HepG2 (cell line): ENCODE measurements at regions not wholly inside any gene's neighbourhood (a gene's known extent, or its start where the extent isn't known, plus 50 kb on each side); places are given as distances from the start of the nearest gene placed in this dataset.
A peak's percentile ranks its signal among the peaks of the same experiment; 100 is the strongest.

Experiments used
- ATAC-seq: fragments of 200-7000 bp; cut with Tn5 transposase; 3 replicates; pipeline ENCODE4 v1.9.1; 2020; ENCODE audit warnings: mild to moderate bottlenecking, moderate library complexity
- BruUV-seq: library from RNA; stranded (reverse); fragments of 400-500 nt; replicated peaks from 2 replicates; lab custom pipeline; 2021; lab: Mats Ljungman, UMichigan
- CTCF ChIA-PET: fragments of 300-600 bp; formaldehyde crosslinking; extraction: SDS; loops from one replicate; lab custom pipeline; 2021; ENCODE audit warnings: low total read pairs, inconsistent platforms, low intra/inter-chr PET ratio; lab: Yijun Ruan, JAX
- POLR2A ChIA-PET: fragments of 350-600 bp; sonication (Branson Sonifier 250); formaldehyde crosslinking; loops from one replicate; lab custom pipeline; 2020; ENCODE audit warnings: antibody characterized with exemption, inconsistent platforms; lab: Yijun Ruan, JAX
- DNase-seq: peaks from one replicate; pipeline ENCODE4 v3.0.0-alpha.2; 2015; ENCODE audit warnings: low spot score
- FAIRE-seq: peaks from 3 replicates; lab custom pipeline; 2011; peaks lifted over from hg19 to GRCh38; lab: Jason Lieb, UNC
- H2AFZ ChIP-seq: one replicate; pipeline ENCODE4 v1.6.1; 2011; ENCODE audit warnings: low read length, inconsistent platforms
- H3K27ac ChIP-seq: fragments of 300-600 bp; 3 replicates; pipeline ENCODE4 v1.8.0; 2011; ENCODE audit warnings: mixed run types, mild to moderate bottlenecking, mixed read lengths, low read length, inconsistent platforms; ENCODE audit not compliant: insufficient read depth; ENCODE audit errors: extremely low read length
- H3K27me3 ChIP-seq, 2 experiments: fragments of 200-600 bp in 1 of 2; 2 replicates in 1 of 2; 3 replicates in 1 of 2; pipeline versions ENCODE4 v1.6.0 to v1.8.0; 2011; ENCODE audit warnings: low read length in 2 of 2, mild to moderate bottlenecking in 2 of 2, moderate library complexity in 2 of 2, inconsistent platforms in 1 of 2; ENCODE audit not compliant: insufficient read depth in 2 of 2, control insufficient read depth in 1 of 2
- H3K36me3 ChIP-seq, 2 experiments: fragments of 200-600 bp in 1 of 2; replicated peaks in 1 of 2; 2 replicates in 1 of 2; 3 replicates in 1 of 2; pipeline versions ENCODE4 v1.5.1 to v1.8.0; 2011; ENCODE audit warnings: low read length in 2 of 2, inconsistent platforms in 1 of 2; ENCODE audit not compliant: insufficient read depth in 2 of 2, control insufficient read depth in 1 of 2
- H3K4me1 ChIP-seq: 2 replicates; pipeline ENCODE4 v1.5.1; 2012; ENCODE audit warnings: low read length, inconsistent platforms; ENCODE audit not compliant: insufficient read depth
- H3K4me2 ChIP-seq: 2 replicates; pipeline ENCODE4 v1.6.0; 2011; ENCODE audit warnings: low read depth, low read length, inconsistent platforms
- H3K4me3 ChIP-seq, 3 experiments: fragments of 200-600 bp in 1 of 3; sonication (generic), shearing (Covaris generic) in 1 of 3; replicated peaks in 1 of 3; 2 replicates each; pipeline ENCODE4 v1.5.1; 2011 to 2016; ENCODE audit warnings: low read length in 3 of 3, inconsistent platforms in 2 of 3, low read depth in 2 of 3, mild to moderate bottlenecking in 2 of 3, control low read depth in 1 of 3, mixed read lengths in 1 of 3; ENCODE audit not compliant: insufficient read depth in 1 of 3
- H3K79me2 ChIP-seq: one replicate; pipeline ENCODE4 v1.6.1; 2011; ENCODE audit warnings: low read length, inconsistent platforms; ENCODE audit not compliant: insufficient read depth
- H3K9ac ChIP-seq: 2 replicates; pipeline ENCODE4 v1.6.0; 2011; ENCODE audit warnings: mild to moderate bottlenecking, low read depth, low read length, inconsistent platforms; ENCODE audit not compliant: insufficient read depth
- H3K9me3 ChIP-seq: 2 replicates; pipeline ENCODE4 v1.5.1; 2012; ENCODE audit warnings: mild to moderate bottlenecking, low read length
- H4K20me1 ChIP-seq: 2 replicates; pipeline ENCODE4 v1.6.0; 2011; ENCODE audit warnings: inconsistent platforms, mild to moderate bottlenecking, low read length, moderate library complexity; ENCODE audit not compliant: insufficient read depth
- HCFC1 ChIP-seq: fragments of 150-350 bp; IDR thresholded peaks from 2 replicates; pipeline ENCODE4 v1.6.1; 2014; ENCODE audit warnings: low read depth, low read length
- ISX ChIP-seq: sonication (generic); formaldehyde crosslinking; conservative IDR thresholded peaks from 2 replicates; pipeline ENCODE4 v1.5.0; 2020; ENCODE audit warnings: missing genetic modification reagents
- MLLT10 ChIP-seq: sonication (generic); formaldehyde crosslinking; IDR thresholded peaks from 2 replicates; pipeline ENCODE4 v1.4.0; 2020; ENCODE audit warnings: missing genetic modification reagents
- NFKBIZ ChIP-seq: IDR thresholded peaks from 2 replicates; pipeline ENCODE4 v1.6.1; 2018; ENCODE audit warnings: missing genetic modification reagents, missing compliant biosample characterization
- PHF20 ChIP-seq: sonication (generic); formaldehyde crosslinking; IDR thresholded peaks from 2 replicates; pipeline ENCODE4 v1.5.0; 2020; ENCODE audit warnings: mild to moderate bottlenecking, missing genetic modification reagents
- SIX4 ChIP-seq: sonication (generic); formaldehyde crosslinking; IDR thresholded peaks from 2 replicates; pipeline ENCODE4 v1.4.0; 2020; ENCODE audit warnings: missing genetic modification reagents
- SSRP1 ChIP-seq: IDR thresholded peaks from 2 replicates; pipeline ENCODE4 v1.6.1; 2016; ENCODE audit warnings: control low read depth
- STAG1 ChIP-seq: sonication (generic); formaldehyde crosslinking; IDR thresholded peaks from 2 replicates; pipeline ENCODE4 v1.4.0; 2020; ENCODE audit warnings: missing genetic modification reagents
- TP53 ChIP-seq: sonication (generic); formaldehyde crosslinking; conservative IDR thresholded peaks from 2 replicates; pipeline ENCODE4 v1.4.0; 2020; ENCODE audit warnings: missing genetic modification reagents
- ZFP1 ChIP-seq: IDR thresholded peaks from 2 replicates; pipeline ENCODE4 v1.6.1; 2016
- ZNF343 ChIP-seq: sonication (generic); formaldehyde crosslinking; IDR thresholded peaks from 2 replicates; pipeline ENCODE4 v1.4.0; 2020; ENCODE audit warnings: mild to moderate bottlenecking, missing genetic modification reagents
- ZNF556 ChIP-seq: sonication (generic); formaldehyde crosslinking; IDR thresholded peaks from 2 replicates; pipeline ENCODE4 v1.4.0; 2020; ENCODE audit warnings: mild to moderate bottlenecking, missing genetic modification reagents, borderline replicate concordance
- ZNF724P ChIP-seq: sonication (generic); formaldehyde crosslinking; IDR thresholded peaks from 2 replicates; pipeline ENCODE4 v1.8.0; 2022; ENCODE audit warnings: missing genetic modification reagents, borderline replicate concordance
- WGBS: methylation state at CpG from one replicate; pipeline ENCODE4 v1.1.6; 2017; ENCODE audit warnings: low lambda C conversion rate; 5-methylcytosine and 5-hydroxymethylcytosine counted together
- in situ Hi-C: cut with HindIII; loops from 2 replicates; pipeline ENCODE4 v1.10.0; 2017; ENCODE audit warnings: low pct_unique_long_range_greater_than_20kb; ENCODE audit not compliant: extremely low pct_ligation_motif_present
- intact Hi-C: fragments of 100-400 bp; cut with micrococcal nuclease; formaldehyde crosslinking; loops from one replicate; pipeline ENCODE4 v1.10.0; 2022; ENCODE audit not compliant: unreplicated experiment
- TF ChIP-seq, protein P1 (sequence below): sonication (generic); formaldehyde crosslinking; IDR thresholded peaks from 2 replicates; pipeline ENCODE4 v1.4.0; 2020; ENCODE audit warnings: low read depth, mild to moderate bottlenecking, missing genetic modification reagents
- TF ChIP-seq, protein P2 (sequence below): IDR thresholded peaks from 2 replicates; pipeline ENCODE4 v1.6.1; 2016; ENCODE audit warnings: missing compliant biosample characterization, missing genetic modification reagents, borderline replicate concordance
- TF ChIP-seq, protein P3 (sequence below): sonication (generic); formaldehyde crosslinking; IDR thresholded peaks from 2 replicates; pipeline ENCODE4 v1.4.0; 2020; ENCODE audit warnings: mild to moderate bottlenecking, low read depth, missing genetic modification reagents
- TF ChIP-seq, protein P4 (sequence below): sonication (generic); formaldehyde crosslinking; IDR thresholded peaks from 2 replicates; pipeline ENCODE4 v1.4.0; 2020; ENCODE audit warnings: missing genetic modification reagents, borderline replicate concordance
- TF ChIP-seq, protein P5 (sequence below): sonication (generic); formaldehyde crosslinking; IDR thresholded peaks from 2 replicates; pipeline ENCODE4 v1.5.0; 2020; ENCODE audit warnings: mild to moderate bottlenecking, low read depth, missing genetic modification reagents, borderline replicate concordance

DNA sequence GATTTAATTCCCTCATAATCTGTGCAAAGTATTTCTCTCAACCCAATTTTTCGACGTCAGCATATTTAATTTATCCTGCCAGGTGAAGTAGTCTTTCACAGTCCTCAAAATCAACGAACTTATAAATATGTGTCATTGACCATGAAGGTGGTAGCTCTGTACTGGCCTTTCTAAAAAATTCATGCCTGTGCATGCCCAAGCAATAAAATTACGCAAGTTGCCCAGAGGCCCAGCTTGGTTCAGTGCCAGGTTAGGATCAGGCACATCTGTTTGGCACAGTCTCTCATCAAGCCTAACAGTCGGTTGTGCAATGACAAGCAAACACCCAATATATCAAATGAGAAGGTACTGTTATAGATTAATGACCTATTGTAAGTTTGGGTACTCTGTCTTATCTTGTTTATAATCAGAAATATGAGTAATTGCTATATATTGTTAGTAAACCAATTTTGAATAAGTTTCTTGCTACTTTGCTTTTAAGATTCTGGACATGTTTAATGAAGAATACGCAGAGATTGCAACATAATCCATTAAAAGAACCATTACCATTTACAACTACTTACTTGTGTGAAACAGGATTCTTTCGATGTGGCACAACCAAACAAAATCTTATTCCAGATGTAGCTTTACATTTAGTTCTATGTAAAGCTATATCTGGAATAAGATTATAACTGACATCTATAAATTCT is 159.0 kb upstream of the IL12A start:
- Histone ChIP-seq H2AFZ (no peak overlapping the region), H3K79me2 (no peaks in the 10 kb centered on the region), H3K4me2 (no peak overlapping the region), H3K4me1 (no peaks in the 10 kb centered on the region), H3K27ac (no peak overlapping the region), H3K36me3 (no peaks in the 10 kb centered on the region), H4K20me1 (no peaks in the 10 kb centered on the region), H3K9ac (no peak overlapping the region), H3K4me3 (no peak overlapping the region), H3K27me3 (no peaks in the 10 kb centered on the region), H3K9me3 (no peaks in the 10 kb centered on the region)
- BruUV-seq = no TSS peak
- 40% methylated on average over 7 of the region's 7 CpGs for WGBS
- peak; percentile 20 for DNase-seq
- FAIRE-seq = no peak
- in situ Hi-C loops (no loop called here), intact Hi-C loops (loop anchor here (2.0 kb wide), 1 partner anchor 177 kb away; no protein-coding TSS in a partner anchor)
- CTCF ChIA-PET = no interaction called here
- ATAC-seq = no peak
- POLR2A ChIA-PET = no interaction called here
- TF ChIP-seq, protein P1, sequence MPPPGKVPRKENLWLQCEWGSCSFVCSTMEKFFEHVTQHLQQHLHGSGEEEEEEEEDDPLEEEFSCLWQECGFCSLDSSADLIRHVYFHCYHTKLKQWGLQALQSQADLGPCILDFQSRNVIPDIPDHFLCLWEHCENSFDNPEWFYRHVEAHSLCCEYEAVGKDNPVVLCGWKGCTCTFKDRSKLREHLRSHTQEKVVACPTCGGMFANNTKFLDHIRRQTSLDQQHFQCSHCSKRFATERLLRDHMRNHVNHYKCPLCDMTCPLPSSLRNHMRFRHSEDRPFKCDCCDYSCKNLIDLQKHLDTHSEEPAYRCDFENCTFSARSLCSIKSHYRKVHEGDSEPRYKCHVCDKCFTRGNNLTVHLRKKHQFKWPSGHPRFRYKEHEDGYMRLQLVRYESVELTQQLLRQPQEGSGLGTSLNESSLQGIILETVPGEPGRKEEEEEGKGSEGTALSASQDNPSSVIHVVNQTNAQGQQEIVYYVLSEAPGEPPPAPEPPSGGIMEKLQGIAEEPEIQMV = no peak
- no peak for TF ChIP-seq SIX4 (CRISPR knock-in tag)
- TF ChIP-seq MLLT10 (CRISPR knock-in tag) = no peak
- no peak for TF ChIP-seq ZFP1
- TF ChIP-seq PHF20 = no peak
- TF ChIP-seq SSRP1 (CRISPR knock-in tag) = no peak
- TF ChIP-seq ZNF343 (CRISPR knock-in tag) = no peak
- no peak for TF ChIP-seq NFKBIZ (CRISPR knock-in tag)
- TF ChIP-seq HCFC1 = no peak
- TF ChIP-seq, protein P2, sequence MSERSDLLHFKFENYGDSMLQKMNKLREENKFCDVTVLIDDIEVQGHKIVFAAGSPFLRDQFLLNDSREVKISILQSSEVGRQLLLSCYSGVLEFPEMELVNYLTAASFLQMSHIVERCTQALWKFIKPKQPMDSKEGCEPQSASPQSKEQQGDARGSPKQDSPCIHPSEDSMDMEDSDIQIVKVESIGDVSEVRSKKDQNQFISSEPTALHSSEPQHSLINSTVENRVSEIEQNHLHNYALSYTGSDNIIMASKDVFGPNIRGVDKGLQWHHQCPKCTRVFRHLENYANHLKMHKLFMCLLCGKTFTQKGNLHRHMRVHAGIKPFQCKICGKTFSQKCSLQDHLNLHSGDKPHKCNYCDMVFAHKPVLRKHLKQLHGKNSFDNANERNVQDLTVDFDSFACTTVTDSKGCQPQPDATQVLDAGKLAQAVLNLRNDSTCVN = no peak
- TF ChIP-seq, protein P3, sequence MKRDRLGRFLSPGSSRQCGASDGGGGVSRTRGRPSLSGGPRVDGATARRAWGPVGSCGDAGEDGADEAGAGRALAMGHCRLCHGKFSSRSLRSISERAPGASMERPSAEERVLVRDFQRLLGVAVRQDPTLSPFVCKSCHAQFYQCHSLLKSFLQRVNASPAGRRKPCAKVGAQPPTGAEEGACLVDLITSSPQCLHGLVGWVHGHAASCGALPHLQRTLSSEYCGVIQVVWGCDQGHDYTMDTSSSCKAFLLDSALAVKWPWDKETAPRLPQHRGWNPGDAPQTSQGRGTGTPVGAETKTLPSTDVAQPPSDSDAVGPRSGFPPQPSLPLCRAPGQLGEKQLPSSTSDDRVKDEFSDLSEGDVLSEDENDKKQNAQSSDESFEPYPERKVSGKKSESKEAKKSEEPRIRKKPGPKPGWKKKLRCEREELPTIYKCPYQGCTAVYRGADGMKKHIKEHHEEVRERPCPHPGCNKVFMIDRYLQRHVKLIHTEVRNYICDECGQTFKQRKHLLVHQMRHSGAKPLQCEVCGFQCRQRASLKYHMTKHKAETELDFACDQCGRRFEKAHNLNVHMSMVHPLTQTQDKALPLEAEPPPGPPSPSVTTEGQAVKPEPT = no peak
- no peak for TF ChIP-seq ZNF556 (CRISPR knock-in tag)
- TF ChIP-seq, protein P4, sequence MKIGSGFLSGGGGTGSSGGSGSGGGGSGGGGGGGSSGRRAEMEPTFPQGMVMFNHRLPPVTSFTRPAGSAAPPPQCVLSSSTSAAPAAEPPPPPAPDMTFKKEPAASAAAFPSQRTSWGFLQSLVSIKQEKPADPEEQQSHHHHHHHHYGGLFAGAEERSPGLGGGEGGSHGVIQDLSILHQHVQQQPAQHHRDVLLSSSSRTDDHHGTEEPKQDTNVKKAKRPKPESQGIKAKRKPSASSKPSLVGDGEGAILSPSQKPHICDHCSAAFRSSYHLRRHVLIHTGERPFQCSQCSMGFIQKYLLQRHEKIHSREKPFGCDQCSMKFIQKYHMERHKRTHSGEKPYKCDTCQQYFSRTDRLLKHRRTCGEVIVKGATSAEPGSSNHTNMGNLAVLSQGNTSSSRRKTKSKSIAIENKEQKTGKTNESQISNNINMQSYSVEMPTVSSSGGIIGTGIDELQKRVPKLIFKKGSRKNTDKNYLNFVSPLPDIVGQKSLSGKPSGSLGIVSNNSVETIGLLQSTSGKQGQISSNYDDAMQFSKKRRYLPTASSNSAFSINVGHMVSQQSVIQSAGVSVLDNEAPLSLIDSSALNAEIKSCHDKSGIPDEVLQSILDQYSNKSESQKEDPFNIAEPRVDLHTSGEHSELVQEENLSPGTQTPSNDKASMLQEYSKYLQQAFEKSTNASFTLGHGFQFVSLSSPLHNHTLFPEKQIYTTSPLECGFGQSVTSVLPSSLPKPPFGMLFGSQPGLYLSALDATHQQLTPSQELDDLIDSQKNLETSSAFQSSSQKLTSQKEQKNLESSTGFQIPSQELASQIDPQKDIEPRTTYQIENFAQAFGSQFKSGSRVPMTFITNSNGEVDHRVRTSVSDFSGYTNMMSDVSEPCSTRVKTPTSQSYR (CRISPR knock-in tag) = no peak
- TF ChIP-seq, protein P5, sequence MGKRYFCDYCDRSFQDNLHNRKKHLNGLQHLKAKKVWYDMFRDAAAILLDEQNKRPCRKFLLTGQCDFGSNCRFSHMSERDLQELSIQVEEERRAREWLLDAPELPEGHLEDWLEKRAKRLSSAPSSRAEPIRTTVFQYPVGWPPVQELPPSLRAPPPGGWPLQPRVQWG (CRISPR knock-in tag) = no peak
- TF ChIP-seq ZNF724P (CRISPR knock-in tag) = no peak
- no peak for TF ChIP-seq STAG1 (CRISPR knock-in tag)
- no peak for TF ChIP-seq ISX (CRISPR knock-in tag)
- TF ChIP-seq TP53 (CRISPR knock-in tag) = peak; percentile 56; the same call in 1 of the 2 replicates
